Left forelimb (tissue), 1 donor: ENCODE measurements at regions not wholly inside any gene's neighbourhood (a gene's known extent, or its start where the extent isn't known, plus 50 kb on each side); places are given as distances from the start of the nearest gene placed in this dataset.

Experiments used
- DNase-seq: peaks from one replicate; pipeline ENCODE4 v3.0.0-alpha.2; 2018; ENCODE audit warnings: low spot score

DNA sequence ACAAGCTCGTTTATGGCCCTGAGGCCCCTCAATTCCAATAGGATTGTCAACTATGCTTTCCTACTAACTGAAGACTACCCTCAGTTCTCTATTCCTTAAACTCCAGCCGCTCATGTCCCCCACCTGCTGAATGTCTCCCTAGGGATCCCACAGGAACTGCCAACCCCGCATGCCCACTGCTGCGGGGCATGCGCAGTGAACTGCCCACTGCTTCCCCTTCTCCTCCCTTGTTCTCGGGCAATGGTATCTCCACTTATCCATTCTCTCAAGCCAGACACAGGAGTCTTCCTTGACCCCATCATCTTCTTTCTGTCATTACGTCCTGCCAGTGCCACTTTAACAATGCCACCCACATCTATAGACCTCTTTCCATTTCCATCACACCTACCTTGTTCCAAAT lies 90.0 kb downstream of the FGF18 start:
- no peak for DNase-seq

DNA sequence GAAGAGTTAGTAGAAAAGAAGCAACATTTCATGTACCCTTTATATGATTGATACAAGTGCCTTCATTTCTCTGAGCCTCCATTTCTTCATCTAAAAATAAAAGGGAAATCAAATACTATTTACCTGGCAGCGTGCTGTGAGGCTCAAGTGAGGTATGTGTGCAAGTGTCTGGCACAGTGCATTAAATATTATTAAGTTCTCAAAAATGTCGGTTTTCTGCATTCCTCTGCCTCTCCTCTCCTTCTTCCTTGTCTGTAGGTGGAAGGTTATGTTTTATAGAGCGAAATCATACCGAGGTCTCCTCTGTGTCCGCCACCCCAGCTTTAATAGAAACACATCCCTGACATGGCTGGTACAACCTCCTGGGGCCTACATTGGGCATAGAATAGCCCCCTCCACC lies 93.0 kb downstream of the FGF18 start:
- DNase-seq: no peak

DNA sequence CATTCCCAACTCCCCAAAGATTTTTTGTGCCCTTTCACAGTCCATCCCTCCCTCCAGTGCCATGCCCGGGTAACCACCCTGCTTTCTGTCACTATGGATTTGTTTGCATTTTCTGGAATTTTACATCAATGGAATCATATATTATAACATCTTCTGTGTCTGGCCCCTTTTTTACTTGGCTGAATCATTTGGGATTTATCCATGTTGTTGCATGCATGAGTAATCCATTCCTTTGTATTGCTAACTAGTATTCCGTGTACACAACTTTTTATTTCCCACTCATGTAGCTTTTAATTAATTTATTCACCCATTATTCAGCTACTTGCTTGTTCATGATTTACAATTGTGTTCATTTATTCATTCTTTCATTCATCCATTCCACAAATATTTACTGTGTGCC lies 94.1 kb downstream of the FGF18 start:
- DNase-seq: no peak

DNA sequence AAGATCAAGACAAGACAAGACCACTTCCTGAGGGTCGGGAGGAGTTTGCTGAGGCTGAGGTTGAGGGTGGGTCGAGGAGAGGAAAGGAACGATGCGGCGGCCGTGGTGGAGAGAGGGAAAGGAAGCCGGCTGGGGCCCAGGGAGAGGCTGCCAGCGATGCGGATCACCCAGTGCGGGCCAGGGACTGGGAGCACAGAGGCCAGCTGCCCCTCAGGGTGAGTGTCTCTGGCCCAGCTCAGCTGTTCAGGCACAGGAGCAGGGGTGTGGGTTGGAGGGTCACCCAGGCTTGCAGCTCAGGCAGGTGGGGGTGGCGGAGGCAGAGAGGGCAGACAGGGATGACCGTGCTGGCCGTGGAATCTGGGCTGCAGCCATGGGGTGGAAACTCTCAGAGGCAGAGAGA lies 99.5 kb downstream of the FGF18 start:
- DNase-seq: no peak

DNA sequence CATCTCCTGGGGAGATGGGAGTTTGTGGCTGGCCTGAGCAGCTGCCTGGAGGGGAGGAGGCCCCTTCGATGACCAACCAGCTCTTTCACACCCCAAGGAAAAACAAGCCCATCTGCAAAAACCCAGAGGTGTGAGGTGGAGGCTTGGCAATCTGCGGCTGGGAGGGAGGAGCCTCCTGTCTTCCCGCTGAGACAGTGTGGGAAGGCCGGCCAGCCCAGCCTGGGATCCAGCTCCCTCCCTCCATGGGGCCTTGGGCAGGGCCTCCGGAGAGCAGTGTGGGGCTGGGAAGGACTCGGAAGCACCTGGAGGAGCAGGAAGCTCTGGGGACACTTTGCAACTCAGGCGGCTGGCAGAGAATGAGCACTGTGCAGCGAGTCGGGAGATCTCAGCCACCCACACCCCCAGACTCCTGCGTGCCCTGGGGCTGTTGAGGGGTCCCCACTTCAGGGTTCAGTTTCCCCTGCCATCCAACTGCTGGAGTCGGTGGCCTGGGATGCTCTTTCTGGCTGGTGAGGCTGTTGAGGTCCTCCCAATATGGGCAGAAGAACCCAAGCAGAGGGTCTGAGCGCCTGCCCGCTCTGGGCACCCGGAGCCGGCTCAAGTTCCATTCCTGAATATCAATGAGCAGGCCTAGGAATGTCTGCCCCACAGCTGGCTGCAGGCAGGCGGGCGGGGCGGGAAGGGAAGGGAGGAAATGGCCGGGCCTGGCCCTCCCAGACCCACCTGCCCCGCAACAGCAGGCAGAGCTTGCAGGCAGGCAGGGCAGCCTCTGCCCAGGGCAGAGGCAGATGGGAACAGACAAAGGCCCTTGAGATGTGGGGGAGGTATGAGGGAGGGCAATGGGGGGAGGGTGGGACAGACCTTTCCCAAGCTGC lies 101.1 kb downstream of the FGF18 start:
- DNase-seq: peak; percentile 76

DNA sequence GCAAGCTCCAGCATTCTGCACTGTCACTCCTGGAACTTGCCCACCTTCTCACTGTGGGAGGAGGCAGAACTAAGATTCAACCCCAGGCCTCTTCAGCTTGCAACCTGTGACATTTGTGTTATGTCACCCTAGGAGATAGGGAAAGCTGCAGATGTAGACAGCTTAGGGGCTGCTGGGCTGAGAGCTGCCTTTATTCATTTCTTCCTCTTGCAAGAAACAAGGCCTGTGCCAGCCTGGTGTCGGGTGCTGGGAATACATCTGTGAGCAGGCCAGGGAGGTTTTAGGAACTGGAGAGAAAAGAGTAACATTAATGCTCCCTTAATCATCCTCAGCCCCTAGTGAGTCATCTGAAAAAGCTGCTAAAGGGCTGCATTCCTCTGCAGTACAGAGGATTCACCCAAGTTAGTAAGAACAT lies 101.8 kb downstream of the FGF18 start:
- no peak for DNase-seq

DNA sequence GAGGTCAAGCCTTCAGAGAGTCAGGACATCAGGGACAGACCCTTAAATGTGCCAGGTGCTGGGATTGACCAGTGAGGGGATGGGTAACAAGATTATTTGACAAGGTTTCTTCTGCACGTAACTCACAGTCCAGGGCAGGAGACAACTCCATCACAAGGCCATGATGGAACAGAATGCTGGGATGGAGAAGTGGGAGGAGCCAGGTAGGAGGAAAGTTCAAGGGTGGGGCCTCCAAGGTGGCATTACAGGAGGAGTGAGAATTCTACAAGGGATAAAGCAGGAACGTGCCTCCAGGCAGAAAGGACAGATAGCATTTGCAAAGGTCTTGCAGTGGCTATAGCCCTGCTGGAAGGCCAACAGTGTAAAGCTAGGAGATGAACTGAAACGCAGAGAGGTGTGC lies 102.2 kb downstream of the FGF18 start:
- no peak for DNase-seq

DNA sequence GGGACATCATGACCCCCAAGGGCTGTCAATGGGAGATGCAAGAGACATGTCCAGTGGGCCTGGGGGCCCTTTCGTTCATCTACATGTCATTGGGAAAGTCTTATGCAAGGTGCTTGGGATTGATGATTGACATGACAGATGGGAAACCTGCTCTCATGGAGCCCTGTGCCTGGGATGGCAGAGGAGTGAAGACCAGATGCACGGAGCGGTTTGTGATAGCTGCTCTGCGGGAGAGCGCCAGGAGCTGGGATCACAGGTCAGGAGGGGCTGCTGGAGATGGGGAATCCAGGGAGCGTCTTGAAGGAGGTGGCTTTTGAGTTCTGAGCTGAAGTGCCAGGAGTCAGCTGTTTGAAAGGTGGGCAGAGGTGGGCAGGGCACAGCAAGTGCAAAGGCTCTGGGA lies 104.3 kb downstream of the FGF18 start:
- no peak for DNase-seq

DNA sequence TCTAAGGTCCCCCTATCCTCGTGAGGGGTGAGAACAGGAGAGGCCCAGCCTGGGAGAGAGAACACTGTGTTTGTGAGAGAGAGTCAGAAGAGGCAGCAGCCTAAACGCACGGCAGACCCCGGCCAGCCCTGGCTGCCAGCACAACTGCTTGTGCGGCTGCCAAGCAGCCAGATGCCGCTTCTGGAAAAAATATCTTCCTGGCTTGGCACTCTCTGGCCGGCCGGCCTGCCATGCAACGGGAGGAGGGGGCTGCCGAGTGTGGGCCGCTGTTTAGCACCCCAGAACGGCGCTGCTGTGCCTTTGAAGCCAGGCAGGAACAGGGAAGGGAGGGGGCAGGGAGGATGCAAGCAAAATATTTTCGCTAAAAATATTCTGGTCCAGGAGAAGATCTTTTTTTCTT lies 105.0 kb downstream of the FGF18 start:
- DNase-seq: peak; percentile 82

DNA sequence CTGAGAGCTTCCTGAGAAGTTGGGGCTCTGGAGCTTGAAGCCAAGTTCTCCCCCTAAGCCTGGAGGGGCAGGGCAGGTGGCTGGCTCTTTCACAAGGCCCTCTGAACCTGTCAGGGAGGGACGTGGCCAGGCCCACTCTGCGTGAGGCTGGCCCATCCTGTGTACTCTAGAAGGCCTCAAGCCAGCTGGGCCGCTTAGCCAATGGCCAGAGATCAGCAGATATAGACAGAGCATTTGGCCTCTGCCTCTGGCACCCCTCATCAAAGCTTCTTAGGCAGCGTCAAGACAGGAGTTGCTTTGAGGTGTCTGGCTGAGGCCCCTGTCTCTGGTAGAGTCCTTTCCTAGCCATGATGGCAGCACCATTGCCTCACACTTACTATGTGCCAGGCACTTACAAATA lies 105.6 kb downstream of the FGF18 start:
- no peak for DNase-seq

DNA sequence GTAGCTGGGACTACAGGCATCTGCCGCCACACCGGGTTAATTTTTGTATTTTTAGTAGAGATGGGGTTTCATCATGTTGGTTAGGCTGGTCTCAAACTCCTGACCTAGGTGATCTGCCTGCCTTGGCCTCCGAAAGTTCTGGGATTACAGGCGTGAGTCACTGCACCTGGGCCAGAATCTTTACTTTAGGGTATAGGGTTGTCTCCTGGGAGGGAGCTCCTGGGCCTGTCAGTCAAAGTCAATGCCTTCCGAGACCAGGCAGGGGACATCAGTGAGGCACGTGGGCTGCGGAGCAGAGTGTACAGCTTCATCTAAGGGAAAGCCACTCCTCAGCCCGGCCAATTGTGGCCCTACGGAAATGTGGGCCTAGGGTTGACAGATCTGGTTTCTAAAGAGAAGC lies 108.6 kb downstream of the FGF18 start:
- no peak for DNase-seq

DNA sequence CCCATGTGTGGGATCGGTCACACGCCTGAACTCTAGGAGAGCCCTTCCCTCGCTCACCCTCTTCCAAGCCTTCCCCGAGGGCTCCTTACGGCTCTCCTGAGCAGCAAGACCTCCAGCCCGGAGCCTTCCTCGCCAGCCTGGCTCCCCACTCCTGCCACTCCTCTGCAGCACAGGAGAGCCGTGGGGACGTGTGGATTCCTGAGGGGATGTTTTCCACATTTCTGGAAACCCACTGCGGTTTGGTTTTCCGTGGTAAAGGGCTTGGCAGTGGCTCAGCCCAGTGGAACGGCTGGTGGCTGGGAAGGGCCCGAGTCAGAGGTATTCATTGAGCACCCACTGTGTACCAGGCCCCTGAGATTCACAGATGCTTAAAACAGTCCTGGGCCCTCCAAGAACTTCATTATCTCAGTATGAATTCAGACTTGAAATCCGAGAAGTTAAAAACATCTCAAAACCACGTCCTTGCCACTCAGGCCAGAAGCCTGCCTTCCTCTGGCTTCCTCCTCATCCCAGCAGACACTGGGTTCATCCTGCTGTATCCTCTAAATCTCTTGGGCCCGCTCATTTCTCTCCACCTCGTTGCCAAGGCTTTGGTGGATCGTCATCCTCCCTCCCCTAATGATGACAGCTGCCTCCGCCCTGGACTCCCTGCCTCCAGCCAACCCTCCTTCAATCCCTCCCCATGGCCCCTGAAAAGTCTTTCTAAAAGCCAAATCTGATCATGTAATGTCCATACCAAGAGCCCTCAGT lies 109.6 kb downstream of the FGF18 start:
- no peak for DNase-seq

DNA sequence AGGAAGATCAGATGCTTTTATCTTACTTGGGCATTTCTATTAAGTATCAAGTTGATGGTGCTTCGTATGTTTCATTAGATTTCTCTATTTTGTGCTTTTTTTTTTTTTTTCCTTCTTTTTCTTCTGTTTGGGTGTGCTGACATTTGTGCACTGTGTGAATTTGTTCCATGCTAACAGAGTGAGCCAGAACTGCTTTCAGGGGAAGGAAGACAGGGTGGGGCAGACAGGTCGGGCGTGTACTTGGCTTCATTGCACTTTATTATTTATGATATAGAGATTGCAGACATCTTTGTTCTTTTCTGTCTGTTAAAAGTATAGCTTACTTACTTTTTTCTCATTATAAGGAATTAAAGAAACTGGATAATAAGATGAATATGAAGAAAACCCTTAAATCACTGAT lies 112.2 kb downstream of the FGF18 start:
- DNase-seq: no peak

DNA sequence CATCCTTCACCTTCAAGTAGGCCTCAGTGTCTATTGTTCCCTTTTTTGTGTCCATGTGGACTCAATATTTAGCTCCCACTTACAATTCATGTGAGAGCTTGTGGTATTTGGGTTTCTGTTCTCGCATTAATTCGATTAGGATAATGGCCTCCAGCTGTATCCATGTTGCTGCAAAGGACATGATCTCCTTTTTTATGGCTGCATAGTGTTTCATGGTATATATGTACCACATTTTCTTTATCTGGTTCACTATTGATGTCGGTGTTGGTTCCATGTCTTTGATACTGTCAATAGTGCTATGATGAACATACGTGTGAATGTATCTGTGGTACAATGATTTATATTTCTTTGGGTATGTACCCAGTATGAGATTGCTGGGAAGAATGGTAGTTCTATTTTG lies 113.7 kb downstream of the FGF18 start:
- no peak for DNase-seq

DNA sequence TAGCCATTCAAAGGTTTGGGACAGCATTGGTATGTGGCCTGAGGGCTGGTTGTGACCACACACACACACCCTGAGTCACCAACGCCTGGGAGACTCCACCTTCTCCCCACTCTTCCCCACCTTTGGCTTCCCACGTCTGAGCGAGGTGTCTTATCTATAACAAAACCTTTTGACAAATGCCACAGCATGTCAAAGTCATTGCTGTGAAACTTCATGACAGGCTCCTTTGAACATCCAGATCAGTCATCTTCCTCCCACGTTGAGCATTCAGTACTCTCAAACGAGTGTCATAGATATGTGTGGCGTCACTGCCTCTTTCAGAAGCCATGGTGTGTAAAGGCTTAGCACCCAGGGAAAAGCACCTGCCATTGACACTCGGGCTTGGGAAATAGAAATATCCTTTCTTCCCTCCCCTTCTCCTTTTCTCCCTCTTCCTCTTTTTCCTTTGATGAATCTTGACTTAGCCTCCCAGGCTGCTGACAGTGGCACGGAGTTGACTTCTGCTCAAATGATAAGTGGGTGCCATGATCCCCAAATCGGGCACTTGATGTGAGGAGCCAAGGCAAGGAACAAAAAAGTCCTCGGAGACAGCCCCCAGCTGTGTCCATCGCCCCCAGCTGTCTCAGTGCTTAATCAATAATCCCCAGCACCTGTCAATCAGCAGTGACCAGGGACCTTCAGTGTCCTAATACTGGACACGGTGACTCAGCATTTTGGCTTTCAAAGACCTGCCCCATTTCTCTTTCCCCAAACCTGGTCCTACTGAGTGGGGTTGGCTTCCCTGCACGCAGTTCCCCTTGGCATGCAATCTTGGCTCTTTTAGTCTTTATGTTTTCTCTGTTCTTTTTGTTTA lies 114.8 kb downstream of the FGF18 start:
- peak; percentile 46 for DNase-seq

DNA sequence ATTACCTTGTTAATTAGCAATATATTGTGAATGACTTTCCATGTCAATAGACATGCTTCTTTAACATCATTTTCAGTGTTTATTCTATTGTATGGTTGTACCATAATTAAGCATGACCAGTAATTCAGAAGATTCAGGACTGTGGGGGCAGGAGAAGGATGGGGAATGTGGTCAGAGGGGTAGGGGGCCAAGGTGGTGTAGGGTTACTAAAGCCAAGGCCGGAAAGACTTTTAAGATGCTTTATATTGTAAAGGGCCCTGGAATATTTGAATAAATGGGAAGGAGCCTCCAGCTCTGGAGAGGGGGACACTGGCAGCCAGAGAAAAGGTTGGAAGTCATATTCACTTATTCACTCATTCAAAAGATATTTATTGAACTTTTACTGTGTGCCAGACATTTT lies 115.7 kb downstream of the FGF18 start:
- no peak for DNase-seq

DNA sequence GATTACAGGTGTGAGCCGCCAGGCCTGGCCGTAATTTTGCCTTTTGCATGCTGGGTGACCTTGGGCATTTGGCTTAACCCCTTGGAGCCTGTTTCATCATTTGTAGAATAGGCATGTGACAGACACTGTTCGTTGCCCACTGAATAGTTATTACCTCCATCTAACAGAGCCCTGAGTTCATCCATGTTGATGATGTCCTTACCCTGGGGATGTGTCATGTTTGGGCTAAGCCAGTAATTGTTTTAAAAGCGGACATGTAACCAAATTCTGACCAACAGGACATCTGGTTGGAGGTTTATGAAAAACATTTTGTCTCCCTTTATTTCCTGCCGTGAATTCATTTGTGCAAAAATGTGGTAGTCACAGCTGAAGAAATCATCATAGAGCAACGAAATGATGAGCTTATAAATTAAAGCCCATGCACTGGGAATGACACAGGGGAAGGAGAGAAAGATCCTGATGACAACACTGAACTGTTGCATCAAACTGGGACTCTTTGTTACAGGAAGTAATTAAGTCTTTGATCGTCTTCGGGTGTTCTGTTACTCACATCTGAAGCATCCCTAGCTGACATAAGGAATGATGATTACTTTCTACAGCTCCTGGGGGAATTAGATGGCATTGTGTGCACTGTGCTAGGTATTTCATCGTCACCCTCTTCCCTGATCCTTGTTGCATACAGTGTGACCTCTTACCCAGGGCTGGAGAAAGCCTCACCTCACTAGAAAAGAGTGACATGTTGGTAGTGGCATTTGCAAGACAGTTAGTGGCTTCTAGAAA lies 117.8 kb downstream of the FGF18 start:
- peak; percentile 22 for DNase-seq

DNA sequence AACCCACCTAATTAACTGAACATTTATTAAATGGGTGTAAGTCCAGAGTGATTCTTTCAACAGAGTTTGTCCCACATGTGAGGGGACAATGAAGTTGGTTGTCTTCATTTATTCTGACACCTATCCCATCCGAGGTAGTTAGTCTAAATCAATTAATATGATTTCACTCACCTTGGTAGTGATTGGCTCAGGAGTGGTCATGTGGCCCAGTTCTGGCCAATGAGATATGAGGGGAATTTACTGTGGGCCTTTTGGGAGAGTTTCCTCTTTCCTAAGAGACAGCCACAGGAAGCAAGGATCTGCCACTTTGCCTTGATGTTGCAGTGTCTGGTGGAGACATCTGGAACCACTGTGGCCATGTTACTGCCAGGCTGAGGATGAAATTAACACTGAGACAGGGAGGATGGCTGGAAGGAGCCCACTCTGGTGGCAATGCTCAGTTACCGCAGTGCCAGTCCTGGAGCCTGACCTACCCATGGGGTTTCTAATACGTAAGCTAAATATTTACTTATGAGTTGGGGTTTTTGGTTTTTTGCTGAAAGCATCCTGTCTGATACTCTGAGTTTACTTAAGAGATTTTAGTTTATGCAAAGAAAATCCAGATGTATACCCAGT lies 118.6 kb downstream of the FGF18 start:
- no peak for DNase-seq

DNA sequence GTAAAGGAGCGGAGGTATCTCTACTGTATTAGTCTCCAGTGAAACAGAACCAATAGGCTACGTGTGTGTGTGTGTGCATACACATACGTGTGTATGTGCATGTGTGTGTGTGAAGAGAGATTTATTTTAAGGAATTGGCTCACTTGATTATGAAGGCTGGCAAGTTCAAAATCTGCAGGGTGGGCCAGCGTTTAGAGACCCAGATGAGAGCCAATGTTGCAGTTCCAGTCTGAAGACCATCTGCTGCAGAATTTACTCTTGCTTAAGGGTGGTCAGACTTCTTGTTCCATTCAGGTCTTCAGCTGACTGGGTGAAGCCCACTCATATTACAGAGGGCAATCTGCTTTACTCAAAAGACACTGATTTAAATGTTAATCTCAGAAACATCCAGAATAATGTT lies 119.2 kb downstream of the FGF18 start:
- peak; percentile 31 for DNase-seq

DNA sequence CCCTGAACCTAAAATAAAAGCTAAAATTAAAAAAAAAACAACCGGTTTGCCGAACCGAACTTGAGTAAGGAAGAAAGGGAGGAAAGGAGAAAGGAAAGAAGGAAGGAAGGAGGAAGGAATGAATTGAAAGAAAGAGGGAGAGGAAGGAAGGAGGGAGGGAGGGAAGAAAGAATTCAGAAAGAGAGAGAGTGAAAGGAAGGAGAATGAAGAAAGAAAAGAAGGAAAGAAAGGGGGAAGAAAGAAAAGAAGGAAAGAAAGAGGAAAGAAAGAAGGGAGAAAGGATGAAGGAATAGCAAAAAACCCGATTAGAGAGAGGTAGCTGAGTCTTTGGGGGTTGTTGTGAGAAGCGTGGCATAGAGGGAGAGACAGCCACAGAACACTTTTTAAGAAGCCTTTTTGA lies 121.4 kb downstream of the FGF18 start:
- DNase-seq: no peak

DNA sequence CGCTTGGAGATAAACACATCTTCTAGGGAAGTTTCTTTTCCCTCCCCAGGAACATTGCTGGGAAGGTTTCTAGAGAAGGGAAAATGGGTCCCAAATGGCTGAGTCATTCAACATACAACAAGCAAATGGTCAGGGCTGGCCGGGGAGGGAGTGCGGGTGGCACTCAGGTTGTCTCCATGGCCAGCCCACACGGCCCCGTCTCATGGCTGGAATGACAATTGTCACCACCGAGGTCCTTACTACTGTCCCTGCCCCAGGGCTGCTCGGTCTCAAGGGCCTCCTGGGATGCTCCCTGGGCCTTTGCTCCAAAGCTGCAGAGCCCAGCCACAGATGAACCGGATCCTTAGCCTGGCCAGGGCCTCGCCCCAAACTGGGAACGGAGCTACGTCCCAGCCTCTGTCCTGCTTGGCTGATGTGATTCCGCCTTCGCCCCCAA lies 121.9 kb downstream of the FGF18 start:
- peak; percentile 23 for DNase-seq
